Stimulated activated CD8-positive, alpha-beta memory T cell treated with anti-CD3 and anti-CD28 coated beads, Interleukin-15, amount 100 ng/mL, for 48 hours (primary cell): ENCODE measurements at regions not wholly inside any gene's neighbourhood (a gene's known extent, or its start where the extent isn't known, plus 50 kb on each side); places are given as distances from the start of the nearest gene placed in this dataset.

Experiments used
- DNase-seq, 2 donors: peaks; one replicate each; pipeline ENCODE4 v3.0.0-alpha.2; 2020; ENCODE audit warnings: low read depth in 2 of 2

DNA sequence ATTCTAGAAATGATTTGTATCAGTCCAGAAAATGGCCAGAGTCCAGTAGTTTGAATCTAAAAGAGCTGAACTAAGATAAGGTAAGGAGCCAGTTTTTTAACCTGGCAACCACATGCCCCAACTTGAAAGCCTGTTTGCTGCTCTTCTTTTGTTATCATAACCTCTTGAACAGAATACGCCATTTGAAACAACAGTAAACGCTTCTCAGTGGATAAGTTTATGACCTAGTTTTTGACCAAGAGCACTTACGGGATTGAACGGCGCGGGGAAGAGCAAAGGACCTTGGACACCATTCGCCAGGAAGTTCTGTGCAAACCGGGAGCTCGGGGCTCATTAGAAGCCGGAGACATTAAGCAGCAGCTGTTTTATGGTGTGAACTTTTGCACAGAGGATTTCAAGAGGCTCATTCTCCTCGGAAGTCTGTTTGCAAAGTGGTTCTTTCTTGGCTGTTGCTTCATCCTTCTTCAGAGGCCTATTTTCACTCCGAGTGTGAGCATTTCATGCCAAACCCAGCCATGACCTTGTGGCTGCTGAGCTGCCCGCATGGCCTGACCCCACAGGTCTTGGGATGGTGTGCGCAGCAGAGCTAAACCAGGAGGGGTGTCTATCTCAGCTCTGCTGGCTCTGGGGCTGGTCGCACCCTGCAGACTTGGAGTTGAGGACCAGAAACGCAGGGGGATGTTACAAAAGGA, 215.1 kb downstream of the SOX4 start:
- no peak for DNase-seq

DNA sequence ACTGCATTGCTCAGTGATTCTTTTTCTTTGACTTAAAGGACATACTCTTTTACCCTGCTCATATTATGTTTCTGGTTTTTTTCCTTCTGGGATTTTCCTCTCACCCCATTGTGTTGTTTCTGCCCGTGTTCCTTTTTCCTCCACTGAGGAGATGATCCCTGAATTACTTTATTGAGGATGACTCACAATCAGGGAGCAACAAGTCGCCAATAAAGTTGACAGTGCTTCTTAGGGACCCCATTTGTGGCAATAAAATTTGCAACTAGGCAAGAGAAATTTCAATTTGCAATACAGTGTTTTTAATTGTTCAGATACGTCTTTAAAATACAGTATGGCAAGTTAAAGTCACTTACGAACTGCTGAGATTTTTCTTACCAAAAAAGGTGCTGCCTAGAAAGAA, 217.9 kb downstream of the SOX4 start:
- no peak for DNase-seq

DNA sequence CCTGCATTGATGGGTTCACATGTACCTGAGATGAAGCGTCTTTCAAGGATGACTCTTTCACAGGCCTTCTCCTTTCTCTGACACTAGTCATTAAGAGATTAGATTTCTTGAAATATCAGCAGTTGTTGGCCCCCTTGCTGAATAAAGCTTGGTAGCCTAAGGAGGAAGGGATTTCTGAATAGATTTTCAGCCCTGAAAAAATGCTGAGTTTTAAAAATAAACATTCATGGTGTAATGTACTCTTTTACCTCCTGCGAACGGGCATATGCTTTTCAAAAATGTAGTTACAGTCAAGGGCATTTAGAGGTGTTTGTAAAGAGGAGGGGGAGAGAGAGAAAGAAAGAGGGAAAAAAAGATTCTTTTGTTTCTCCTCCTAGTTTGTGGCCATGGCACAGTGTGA, 222.7 kb downstream of the SOX4 start:
- DNase-seq: no peak

DNA sequence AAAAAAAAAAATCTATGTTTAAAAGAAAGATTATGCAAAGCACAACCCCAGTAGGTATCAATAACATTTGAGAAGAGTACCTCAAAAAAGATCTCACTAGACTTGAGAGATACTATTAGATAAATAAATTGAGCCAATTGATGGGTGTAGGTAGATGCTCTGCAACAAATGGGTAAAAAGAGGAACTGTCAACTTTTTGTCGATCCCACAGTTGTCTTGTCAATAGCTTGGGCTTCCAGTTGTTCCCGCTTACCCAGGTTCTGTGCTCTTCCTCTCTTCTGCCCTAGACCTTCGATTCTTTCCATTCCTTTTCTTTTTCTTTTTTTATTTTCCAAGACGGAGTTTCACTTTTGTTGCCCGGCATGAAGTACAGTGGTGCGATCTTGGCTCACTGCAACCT, 226.9 kb downstream of the SOX4 start:
- DNase-seq: no peak

DNA sequence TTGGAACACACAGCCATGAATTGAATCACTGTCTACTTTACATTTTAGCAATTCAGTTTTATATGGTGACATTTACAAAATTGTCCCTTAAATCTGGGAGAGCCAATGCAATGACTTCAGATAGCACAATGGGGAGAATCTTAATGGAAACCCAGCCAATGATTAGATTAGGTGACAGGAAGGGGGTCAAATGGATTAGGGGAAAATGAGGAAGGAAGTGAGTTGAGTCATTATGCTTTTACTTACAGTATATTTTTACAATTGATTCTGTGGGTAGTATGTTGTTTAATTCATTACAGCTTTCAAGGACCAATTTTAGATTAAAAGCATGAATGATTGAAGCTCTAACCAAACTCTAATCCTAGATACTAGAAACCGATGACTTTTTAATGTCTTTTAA, 229.8 kb downstream of the SOX4 start:
- DNase-seq: no peak

DNA sequence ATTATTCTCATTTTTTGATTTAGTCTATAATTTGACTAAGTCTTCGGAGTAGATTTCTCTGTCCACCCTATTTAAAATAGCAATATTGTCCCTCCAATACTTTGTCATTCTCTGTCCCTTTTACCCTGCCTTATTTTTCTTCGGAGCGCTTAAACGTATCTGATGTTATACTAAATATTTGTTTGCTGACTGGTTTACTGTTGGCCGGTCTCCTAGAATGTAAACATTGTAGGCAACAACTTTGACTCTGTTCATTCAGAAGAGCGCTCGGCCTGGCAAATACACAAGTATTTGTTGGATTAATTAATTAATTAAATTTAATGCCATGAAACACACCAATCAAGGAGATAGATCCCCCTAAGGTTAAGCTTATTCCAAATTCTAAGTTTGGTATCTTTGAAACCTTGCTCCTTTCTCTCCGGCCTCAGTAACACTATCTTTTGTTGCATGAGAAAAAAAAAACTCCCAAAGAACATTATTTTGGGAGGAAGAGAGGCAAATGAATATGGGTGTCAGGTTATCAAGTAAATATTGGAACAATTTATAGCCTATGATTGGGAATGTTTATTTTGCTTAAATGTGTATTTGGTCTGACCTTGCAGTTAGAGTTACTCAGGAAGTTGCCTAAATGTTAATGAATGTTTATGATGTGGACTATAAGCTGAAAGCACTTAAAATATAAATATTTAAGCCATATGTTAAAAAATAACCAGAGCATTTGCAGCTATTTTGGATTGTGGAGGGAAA, 231.1 kb downstream of the SOX4 start:
- DNase-seq: no peak

DNA sequence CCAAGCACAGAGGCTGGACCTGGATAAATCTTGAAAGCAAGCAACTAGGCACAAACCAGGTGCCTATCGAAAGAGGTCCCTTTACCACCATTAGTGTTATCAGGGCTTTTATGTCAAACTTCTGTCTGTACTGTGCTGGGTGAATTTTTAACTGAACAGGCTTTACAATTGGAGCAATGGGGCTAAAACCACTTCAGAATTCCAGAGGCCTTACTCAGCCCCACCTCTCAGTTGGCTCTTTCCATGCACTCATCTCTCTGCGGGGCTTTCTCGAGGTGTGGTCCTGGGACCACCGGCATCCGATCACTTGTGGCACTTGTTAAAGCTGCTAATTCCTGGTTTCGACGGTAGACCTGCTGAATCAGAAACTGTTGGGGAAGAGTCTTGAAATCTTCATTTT, 232.5 kb downstream of the SOX4 start:
- no peak for DNase-seq

DNA sequence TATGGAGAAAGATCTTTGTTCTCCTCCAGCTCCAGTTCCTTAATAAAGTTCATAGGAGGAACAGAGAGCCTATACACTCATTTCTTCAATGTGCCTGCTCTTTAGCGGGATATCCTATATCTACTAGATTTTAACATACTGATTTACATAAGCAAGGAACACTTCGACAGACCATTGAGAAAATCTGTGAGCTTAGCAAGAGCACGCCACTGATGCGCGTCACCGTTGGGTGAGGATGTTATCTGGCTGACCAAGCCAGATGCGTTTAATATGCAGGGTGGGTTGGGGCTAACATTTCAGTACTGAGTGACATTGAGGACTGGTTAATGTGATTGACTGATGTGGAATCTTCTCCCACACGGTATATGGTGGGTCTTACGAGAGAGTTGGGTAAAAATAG, 233.4 kb downstream of the SOX4 start:
- no peak for DNase-seq

DNA sequence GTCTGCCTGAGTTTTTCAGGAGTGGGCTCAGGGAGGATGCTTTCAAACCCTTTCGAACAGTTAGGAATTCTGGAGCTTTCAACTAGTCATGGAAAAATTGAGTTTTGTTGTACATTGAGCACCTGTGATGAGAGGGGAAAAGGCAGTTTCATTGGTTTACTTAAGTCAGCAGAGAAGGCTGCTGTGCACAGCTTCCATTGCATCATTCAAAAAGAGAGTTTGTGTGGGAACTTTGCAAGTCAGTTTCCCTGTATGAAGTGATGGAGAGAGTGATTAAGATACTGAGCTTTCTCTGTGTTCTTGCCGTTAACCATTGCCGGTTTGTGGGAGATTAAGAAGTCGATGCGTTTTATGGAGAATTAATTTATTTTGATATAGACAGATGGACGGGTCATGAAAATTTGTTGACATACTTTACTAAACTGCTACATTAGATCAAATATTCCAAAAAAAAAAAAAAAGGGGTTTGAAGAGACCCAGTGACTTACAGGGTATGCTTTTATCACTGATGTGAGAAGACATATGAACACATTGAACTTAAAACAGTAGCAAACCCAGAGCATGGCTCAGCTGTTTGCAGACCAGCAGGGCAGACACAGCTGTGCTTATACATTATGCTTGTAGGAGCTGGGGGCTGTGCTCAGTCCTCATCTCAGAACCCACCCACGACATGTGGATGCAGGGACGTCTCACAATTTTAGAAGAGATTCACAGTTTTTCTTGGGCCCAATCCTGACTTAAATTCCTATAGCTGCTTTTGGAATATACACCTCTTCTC, 234.1 kb downstream of the SOX4 start:
- DNase-seq: no peak

DNA sequence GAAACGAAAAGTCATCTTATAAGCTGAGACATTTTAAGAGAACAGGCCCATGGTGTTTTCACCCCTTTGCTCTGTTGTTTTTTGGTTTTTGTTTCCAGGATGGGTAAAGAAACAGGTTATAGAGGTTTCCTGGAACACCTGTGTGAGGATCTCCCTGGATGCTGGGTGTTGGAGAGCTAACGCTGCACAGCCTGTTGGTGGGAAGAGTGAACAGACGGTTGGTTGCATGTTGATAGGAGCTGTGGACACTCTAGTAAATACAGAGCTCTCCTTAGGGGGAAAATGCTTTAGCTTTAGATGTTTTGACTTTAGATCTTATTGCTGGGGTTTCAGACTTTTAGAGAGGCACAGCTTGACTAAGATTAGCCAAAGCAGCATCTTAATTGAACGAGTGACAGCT, 235.2 kb downstream of the SOX4 start:
- DNase-seq: no peak

DNA sequence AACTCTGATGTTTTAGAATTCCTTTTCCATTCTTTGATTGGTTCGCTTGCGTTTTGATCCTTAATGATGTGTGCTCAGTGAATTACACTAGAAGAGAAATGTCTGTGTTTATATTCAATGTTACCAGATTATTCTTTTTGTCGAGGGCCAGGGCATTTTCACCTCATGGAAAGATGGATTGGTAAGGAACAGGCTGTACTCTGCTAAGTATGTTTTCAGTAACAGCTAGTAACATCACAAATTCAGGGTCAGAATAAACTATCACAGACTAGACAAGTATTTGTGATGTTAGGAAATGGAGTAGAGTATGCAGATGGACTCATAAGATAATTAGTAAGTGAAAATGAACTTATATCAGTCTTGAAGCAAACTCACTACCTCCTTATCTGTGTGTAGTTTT, 235.6 kb downstream of the SOX4 start:
- DNase-seq: no peak

DNA sequence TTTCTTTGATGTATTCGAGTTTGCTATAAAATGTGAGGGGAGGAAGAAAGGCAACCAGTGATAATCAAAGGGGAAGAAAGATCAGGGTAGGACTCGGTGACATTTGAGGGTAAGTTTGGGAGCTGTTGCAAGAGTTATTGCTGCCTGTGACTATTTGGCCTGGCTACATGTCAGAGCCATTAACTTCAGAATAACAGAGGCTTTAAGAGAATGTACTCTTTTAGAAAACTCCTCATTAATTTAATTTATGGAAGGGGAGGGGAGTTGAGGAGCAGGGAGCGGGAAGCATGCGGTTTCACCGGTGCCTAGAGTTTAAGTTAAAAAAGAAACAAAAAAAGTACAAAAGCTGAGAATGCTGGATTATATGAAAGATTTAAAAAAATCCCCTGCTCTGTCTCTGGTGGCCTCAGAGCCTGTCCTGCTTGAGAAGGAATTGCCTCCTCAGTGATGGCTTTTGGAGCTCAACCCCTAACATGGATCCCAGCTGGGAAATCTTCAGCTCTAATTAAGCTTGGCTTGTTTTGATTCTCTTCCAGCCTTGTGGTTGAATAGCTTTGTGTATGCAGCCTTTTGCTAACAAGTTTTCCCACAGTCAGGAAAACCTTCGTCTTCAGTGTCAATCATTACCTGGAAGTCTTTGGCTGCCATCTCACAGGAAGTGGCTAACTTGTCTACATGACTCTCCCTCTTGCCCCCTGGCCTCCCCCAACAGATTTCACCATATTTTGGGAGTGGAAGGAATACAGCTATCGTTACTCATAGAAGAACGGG, 238.2 kb downstream of the SOX4 start:
- no peak for DNase-seq

DNA sequence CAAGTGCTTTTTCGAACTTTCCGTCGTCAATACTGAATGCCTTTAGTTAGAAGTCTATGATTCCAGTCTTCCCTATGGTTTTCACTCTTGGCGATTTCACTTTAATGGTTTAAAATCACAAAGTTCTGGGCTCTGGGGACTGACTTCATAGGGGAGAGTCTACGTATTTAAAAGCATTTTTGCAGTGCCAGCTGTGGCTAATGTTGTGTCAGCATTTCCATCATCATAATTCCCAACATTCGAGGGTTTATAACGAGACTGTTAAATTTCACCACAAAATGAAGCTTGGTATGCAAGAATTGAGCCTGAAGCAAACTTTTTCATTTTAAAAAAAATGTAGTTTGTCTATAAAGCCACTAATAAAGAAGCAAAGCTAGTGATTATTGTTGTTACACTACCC, 242.7 kb downstream of the SOX4 start:
- DNase-seq: no peak

DNA sequence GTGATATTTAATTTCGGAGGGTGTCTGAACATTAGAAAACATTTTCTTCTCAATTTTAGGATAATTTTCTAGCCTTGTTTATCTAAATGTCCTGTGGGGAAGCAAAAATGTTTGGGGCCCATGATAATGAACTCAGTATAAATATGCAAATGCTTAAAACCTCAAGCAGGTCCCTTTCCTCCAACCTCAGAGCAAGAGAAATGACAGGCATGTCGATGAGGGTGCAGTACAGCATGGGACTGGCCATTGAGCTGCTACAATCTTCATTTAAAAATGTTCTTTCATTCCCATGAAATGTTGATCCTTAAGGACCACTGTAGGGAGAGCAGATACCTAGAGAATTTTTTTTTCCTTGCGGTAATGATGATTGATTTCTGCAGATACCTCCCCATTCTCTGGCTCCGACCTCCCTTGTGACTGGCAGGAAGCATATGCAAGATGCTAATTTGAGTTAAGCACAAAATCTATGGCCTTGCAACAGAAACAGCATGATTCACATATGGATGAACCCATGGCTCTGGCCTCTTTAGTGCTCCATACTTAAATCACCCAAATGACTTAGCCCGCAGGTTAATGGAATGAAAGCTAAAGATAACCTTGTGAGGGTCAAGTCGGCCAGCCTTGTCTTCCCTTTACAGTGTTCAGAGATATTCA, 243.3 kb downstream of the SOX4 start:
- no peak for DNase-seq

DNA sequence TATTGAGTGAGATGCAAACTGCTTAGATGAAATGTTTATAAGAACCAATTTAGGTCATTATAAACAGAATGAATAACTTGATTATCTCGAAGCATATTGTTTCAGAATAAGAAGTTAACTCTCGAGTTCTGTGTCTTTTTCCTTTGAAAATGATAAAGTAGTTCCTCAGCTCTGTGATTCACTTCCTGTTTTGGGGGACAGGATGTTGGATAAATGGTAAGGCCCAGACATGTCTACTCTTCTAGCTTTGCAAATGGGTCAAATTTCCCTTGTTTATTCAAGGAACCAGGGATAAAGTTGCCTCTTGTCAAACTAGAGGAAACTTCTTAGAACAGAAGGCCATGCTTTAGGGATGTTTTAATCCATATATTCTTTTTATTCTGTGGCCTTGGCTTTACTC, 246.9 kb downstream of the SOX4 start:
- DNase-seq: no peak

DNA sequence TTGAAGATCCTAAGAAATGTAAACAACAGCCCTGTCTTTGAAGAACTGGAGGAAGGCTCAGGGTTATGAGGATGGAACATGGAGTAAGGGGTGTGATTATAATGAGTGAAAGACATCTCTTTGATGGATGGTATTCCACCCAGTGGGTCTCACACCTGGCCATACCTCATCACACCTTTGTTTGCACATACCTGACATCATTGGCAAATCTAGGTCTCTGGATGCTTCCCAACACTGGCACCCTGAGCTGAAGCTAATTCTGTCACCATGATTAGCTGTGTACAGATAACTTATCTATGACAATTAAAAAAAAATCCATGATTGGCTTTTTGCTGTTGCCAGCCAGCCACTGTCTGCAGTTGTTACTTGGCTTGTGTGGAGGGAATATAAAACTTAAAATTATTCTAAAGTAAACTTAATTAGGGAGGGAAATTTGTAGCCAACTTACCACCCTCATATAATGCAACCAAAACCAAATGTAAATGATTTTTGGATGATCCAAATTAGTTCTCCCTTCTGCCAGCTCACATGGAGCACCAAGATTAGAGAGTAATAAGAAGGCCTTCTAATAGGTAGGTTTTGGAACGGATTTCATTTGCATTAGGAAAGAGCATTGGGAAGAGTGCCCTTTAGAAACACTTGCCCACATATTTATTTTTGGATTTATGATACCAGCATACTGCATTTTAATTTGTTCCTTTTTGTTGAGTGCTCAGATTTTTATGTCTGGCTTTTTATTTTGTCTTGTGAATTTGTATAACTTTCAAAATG, 249.5 kb downstream of the SOX4 start:
- no peak for DNase-seq

DNA sequence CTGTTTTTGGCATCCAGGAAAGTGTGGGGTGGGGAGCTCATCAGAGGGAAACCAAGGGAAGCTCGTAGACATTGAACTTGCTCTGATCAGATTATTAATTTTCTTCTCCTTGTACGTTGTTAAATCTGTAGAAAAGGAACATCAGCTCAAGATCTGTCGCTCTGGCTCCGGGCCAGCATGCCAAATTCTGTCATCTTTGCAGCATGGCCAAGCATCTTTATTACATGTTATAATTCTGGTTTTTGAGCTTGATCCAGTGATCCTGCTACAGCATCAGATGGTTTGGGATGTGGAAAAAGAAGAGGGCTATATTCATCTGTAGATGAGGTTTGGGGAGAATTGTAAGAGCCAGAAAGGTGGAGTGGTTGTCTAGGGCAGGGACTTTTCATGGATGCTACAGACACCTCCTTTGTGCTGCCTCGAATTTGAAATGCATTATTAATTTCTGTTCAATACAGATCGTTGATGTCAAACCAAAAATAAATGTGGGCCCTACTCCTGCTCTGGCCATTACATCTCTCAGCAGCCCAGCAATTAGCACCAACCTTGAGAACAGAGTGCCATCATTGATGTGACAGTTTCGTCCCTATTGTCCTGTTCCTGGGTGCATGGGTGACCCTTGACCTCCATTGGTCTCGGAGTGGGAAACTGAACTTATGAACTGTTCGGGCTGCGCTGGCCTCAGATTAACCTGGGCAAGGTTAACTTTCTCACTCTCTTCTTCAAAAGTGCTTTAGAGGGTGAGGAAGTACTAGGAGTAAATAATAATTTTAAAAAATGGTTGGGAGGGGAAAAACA, 250.8 kb downstream of the SOX4 start:
- DNase-seq: no peak

DNA sequence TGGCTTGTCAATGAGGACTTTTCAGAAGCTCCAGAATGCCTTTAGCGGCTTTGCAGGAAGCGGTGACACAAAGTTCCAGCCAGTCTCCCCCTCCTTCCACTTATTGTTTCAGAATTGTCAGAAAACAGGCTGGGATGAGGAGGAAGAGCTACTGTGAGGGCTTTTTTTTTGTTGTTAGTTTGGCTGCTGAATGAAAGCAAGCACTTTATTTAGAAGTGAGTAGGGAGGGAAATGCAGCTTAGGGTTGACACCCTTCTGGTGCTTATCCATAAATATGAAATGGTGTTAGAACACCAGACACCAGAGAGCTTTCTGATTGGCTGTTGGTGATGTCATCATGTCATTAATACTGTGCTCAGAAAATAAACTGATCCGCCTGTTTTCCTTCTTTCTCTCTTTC, 251.5 kb downstream of the SOX4 start:
- DNase-seq: no peak

DNA sequence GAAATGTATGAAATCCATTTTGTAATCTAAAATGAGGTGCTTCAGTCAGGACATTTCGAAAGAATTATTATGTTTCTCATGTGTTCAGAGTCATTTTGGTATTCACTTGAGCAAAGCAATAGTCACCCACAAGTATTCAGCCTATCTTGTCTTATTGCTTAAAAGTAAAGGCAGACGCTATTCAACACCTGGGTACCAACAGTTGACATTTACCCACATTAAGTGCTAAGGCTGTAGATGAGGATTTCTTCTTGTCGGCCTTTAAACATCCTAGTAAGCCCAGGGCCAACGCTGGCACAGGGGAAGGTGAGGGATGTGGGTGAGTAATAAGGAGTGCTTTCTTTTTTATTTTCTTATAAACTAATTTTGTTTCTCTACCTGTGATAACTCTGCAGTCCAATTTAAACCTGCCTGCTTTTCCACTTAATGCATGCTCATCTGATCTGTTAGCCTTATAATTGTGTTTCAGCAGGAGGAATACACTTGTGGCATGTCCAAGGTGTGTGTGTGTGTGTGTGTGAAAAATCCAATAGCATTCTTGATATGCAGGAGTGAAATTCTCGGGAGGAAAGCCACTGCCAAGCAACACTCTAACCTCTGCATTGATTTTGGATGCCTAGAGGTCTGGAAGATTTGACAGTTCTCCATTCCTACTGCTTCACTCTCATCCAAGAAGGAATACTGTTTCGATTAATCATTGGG, 252.0 kb downstream of the SOX4 start:
- no peak for DNase-seq
